Stromal cell of bone marrow (primary cell): ENCODE measurements at regions not wholly inside any gene's neighbourhood (a gene's known extent, or its start where the extent isn't known, plus 50 kb on each side); places are given as distances from the start of the nearest gene placed in this dataset.
"Not testable (repeated sequence)": the region's sequence is repeated elsewhere in the genome, so short reads cannot be mapped to it uniquely, and the experiment has no call there.

Source experiments
- DNase-seq: peaks from one replicate; pipeline ENCODE4 v3.0.0-alpha.2; 2012; ENCODE audit warnings: low read depth

DNA sequence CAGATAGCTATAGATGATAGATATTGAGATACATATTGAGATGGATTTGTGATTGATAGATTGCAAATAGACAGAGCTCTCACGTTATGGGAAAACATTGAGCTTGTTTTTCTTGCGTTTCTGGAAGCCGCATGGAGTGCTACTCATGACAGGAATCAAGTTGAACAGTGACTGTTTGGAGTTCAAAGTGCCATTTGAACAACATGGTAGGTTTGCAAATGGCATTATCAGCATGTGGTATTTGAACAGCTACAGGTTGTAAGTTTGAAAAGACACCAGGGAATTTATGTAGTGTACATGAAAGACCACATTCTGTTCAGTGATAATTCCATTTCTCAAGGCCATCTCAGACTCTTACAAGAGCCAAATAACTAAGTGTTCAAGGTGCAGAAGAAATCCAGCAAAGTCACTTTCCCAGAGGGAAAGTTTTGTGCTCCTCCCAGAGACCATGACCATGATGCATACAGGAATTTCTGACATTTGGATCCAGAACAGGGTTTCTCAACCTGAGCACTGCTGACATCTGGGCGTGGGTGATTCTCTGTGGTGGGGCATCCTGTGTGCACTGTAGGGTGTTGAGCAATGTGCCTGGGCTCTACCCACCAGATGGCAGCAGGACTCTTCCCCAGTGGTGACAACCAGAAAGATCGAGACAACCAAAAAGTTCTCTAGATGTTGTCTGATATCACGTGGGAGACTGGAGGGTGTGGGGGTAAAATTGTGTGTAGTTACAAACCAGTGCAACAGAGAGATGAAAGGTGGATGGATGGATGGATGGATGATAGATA lies 399.1 kb upstream of the AMELY start:
- no peak for DNase-seq

DNA sequence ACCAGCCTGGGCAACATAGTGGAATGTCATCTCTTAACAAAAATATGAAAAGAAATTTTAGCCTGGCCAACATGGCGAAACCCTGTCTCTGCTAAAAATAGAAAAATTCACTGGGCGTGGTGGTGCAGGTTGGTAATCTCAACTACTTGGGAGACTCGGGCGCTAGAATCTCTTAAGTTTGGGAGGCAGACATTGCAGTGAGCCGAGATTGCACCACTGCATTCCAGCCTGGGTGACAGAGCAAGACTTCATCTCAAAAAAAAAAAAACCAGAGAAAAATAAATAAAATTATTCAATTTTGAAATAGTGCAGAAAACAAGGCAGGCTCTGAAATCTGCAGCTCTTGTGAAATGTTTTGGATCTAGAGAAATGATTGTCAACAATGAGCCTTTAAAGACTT lies 397.3 kb upstream of the AMELY start:
- DNase-seq = no peak

DNA sequence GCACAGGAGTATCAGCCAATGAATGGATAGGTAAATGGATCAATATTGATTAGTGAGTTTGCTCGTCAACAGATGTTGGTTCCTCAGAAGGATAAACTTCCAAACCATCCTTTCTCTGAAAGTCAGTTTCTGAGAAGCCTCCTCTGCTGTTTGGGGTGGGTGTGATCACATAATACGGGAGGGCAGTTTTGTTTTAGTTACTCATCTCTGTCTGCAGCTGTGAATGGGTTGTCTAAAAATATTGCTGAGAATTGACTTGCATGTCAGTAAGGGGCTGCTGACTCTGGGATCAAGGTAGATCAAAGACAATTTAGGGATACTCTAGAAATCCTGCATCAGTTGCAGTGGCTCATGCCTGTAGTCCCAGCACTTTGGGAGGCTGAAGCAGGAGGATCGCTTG lies 390.8 kb upstream of the AMELY start:
- DNase-seq = no peak

DNA sequence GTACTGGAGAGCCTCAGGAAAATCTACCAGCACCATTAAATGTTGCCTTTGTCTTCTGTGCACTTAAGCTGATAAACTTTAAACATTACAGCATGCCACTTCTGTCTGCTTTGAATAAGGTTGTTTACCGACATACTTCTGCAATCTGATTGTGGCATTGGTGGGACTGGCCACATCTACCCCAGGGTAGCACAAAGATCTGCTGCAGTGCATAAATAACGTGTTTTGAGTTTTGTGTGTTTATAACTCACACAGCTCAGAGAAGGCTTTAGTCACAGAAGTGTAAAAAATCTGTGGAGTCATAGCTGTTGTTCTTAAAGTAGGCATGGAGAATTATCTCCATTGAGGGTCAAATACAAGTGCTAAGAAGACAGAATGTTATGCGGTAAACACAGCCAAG lies 388.4 kb upstream of the AMELY start:
- DNase-seq = no peak

DNA sequence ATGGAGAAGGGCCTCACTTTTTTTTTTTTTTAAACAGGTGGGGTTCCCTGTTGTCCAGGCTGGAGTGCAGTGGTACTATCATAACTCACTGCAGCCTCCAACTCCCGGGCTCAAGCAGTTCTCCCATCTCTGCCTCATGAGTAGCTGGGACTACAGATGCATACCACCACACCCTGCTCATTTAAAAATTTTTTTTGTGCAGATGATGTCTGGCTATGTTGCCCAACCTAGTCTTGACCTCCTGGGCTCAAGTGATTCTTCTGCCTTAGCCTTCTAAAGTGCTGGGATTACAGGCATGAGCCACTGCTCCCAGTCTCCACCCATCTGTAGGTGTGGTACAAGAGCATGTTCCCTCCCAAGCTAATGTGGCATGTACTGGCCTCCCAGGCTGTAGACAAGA lies 380.6 kb upstream of the AMELY start:
- DNase-seq = no peak

DNA sequence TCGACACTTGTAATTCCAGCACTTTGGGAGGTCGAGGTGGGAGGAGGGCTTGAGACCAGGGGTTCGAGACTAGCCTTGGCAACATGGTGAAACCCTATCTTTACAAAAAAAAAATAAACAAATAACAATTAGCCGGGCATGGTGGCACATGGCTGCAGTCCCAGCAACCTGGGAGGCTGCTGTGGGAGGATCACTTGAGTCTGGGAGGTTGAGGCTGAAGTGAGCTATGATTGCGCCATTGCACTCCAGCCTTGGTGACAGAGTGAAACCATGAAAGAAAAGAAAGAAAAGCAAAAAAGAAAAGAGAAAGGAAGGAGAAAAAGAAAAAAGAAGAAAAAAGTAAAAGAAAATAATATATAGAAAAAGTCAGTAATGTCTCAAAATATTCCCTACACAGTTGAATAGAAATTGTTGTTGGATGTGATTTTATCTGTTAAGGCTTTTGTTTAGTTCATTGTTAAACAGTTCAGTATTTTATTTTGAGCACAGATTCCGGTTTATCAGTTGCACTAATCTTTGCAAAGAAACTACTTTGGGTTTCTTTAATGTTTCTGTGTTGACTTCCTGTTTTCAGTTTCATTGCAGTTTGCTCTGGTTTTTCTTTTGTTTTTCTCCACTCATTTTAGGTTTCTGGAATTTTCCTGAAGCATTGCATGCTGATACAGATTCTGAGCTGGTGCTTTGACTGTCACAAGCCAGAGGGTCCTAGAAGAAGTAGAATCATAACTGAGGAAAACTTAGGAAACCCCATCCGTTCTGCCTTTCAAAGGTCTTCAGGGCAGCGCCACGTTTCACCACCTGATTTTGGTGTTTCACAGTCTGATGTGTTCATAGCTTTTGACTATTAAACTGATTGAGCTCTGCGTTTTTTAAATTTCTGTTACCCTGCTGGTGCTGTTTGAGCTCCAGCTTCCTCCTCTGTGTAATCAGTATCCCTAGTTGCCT lies 378.6 kb upstream of the AMELY start:
- DNase-seq = no peak

DNA sequence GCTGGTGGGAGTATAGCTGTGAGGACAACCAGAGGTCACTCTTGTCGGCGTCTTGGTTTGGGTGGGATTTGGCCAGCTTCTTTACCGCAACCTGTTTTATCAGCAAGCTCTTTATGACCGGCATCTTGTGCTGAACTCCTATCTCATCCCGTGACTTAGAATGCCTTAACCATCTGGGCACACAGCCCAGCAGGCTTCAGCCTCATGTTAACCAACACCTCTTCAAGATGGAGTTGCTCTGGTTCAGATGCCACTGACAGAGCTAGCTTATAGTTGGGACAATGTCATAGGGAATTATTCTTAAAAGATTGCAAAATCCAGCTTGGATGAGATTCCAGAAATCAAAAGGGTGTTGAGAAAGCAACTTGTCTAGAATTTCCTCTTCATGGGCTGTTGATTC lies 377.1 kb upstream of the AMELY start:
- DNase-seq = no peak

DNA sequence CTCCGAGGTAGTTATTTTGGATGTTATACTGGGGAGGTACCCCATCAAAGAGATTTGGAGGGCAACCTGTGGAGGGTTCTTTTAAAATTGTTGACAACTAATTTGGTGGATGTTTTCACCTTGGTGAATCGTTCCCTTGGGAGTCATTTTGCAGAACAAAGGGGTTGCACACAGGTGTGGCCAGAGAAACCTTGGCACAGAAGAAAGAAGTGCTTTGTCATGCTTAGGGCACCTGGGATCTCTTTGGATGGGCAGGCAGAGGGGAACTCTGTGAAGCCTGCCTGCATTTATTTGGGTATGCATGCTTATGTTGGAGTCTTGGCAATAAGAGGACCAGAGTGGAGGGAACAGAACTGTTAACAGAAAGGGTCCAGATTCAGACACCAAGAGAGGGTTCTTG lies 376.4 kb upstream of the AMELY start:
- not testable (repeated sequence) for DNase-seq

DNA sequence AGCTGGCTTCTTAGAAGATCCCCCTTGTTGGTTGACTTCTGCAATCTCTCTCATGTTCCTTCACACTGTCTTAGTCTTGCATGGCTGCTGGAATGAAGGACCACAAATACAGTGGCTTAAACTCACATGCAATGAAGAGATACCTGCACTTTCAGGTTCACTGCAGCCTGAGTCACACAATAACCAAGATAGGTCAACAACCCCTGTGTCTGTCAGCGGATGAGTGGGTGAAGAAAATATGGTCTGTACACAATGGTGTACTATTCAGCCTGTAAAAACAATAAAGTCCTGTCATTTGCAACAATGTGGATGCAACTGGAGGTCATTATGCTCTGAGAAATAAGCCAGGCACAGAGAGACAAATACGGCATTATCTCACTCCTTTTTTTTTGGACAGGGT lies 373.8 kb upstream of the AMELY start:
- DNase-seq = no peak

DNA sequence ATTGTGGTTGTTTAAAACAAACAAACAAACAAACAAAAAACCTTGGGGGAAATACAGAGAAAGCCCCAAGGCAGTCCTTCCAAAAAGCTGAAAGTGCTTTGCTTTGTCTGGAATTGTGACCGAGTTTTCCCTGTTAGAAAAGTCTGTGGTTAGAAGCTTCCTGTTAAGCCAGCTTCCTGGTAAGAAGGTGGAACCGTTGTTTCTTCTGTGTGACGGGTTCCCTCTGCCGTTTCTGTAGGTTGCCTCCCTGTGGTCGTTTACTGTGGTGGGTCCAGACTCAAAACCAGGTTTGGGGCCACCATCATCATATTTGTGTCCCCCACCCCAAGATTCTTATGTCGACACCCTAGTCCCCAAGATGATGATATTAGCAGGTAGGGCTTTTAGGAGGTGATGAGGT lies 371.4 kb upstream of the AMELY start:
- DNase-seq = no peak

DNA sequence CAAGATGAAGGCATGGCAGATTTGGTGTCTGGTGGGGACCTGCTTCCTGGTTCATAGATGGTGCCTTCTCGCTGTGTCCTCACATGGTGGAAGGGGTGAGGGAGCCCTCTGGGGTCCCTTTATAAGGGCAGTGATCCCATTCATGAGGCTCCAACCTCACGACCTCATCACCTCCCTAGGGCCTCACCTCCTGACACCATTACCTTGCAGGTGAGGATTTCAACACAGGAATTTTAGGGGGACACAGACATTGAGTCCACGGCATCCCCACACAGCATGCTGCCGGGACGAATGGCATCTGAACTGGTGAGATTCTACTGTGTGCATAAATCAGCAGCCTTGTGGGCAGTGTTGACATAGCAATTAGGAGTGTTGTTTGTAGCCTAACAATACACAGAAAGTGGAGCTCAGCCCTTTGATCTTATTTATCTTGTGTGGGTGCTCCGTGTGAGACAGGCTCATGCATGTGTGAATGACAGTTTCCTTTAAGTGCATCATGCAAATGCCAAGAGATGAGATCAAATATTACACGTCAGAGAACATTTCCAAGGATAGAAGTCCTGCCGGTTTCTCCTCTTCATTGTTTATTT lies 368.7 kb upstream of the AMELY start:
- DNase-seq = not testable (repeated sequence)

DNA sequence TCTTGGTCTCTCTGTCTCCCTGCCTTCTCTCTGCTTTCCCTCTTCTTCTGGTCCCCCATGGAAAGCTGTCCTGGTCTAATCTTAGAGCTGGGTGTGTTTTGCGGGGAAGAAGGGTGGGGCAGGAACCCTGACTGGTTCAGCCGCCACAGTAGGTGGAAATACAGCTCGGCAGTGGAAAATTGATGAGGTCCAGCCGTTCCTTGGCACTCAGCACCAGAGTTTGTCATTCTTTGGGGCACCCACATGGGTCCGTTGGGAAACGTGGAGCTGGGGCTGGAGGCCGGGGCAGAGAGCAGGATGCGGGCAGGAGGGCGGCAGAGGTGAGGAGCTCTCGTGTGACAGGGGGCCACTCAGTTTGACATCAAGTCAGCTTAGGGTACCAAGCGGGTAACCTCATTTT lies 364.2 kb upstream of the AMELY start:
- no peak for DNase-seq

DNA sequence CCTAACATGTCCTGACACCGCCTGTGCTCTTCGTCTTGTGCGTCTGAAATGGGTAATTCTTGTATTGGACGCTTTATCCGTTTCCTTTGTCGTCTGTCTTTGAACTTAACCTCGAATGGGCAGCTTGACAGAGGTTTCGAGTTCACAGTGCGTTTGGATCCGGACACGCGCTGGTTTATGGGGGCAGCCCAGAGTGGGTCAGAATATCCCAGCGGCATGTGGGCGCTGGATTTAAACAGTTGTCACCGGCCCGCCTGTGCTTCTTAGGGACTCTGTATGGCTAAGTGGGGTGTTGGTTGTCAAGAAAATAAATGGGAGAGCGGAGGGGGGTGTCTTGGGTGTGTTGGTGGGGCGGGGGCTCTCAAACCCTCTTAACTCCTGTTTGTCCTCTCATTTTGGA lies 363.5 kb upstream of the AMELY start:
- DNase-seq = no peak

DNA sequence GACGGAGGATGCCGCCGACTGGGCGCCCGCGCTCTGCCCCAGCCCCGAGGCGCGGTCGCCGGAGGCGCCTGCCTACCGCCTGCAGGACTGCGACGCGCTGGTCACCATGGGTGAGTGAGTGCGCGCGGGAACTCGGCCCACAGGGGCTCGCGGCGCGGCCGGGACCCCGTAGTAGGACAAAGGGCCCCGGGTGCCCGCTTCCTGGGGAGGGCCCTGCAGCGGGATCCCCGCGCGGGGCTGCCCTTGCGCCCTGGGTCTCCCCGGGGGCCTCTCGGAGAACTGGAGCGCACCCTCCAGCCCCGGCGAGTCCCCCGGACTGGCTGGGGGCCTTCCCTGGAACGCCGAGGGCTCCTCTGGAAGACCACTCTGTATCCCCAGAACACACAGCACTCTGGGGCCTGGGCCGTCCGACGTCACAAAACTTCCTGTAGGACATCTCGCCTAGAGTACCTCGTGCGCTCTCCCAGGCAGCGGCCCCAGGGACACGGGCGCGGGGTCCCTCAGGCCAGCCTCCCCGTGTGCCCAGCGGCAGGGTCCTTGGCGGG lies 362.9 kb upstream of the AMELY start:
- DNase-seq = no peak

DNA sequence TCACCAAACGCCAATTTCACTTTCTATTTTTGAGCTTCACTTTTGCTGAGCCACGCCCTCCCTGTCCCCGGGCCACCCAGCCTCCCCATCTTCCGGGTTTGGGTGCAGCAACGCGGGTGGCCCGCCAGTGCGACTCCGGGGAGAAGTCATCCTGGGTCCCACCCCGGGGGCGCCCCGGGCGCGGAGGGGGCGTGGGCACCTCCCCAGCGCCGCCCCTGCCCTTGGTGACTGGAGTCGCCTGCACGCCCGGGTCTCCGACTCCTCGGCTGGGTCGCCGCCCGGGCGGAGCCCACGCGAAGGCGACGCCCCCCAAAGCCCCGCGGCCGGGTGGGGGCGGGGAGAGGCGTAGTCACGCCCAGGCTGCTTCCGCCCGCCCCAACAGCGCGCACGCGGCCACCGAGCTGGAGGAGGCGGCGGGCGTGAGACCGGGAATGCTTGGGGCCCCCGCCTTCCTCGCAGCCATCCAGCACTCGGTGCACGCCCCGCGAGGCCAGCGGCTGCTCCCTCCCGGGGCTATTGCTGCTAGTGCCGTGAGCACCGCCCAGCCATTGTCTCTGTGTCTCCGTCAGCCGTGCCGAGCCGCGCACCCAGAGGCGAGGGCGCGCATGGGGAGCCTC lies 362.1 kb upstream of the AMELY start:
- DNase-seq = no peak

DNA sequence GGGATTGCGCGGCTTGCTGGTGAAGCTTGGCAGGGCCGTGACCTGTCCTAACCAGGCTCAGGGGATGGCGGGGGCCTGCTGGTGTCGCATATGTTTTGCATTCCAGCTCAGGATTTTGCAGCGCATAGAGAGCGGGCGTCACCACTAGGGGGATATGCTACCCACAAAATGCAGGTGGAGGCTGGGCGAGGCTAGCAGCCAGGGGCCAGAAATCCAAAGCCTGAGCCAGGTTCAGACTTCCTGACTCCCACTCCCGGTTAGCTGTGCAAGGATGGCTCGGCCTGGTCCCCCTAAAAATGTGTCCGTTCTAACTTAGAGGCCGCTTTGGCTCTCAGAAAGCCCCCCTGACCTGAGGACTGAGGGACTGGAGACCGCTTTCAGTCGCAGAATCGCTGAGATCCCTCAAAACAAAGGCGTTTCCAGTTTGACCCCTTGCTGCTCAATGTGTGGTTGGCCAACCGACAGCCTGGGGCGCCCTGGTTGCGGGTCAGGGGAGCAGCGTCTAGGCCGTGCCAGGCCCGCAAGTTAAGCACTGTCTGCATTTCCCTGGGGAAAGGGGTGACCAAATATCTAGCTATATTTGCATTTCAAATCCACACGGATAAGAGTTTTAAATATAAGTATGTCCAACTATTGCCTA lies 361.1 kb upstream of the AMELY start:
- DNase-seq = no peak

DNA sequence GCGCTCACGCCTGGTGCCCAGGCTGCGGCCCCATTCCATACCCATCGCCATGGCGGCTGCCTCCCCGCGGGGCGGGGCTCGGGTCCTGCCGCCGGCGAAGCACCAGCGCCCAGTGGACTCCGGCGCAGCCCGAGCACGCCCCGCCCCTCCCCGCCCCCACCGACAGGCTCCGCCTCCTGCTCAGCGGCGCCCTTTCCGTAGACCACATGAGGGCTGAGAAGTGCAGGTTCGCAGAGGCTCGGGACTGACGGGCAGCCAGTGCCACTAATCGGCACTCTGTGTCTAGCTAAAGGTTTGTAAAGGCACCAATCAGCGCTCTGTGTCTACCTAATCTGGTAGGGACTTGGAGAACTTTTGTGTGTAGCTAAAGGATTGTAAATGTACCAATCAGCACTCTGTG lies 352.2 kb upstream of the AMELY start:
- DNase-seq = no peak

DNA sequence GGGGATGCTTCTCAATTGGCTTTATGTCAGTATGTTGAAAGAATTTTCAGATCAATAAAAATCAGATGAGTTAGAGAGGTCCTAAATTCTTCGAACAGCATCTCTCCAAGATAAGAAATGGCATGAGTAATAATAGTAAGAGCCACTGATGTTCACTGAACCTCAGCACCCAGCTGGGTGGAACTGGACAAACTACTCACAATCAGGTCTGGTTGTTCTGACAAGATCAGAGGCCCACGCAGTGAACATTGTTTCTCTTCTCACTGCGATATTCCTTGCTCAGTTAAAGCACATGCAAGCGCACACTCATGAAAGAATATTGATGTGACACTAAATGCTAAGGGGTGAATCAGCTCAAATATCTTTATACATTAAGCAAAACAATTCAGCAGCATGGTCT lies 351.0 kb upstream of the AMELY start:
- no peak for DNase-seq

DNA sequence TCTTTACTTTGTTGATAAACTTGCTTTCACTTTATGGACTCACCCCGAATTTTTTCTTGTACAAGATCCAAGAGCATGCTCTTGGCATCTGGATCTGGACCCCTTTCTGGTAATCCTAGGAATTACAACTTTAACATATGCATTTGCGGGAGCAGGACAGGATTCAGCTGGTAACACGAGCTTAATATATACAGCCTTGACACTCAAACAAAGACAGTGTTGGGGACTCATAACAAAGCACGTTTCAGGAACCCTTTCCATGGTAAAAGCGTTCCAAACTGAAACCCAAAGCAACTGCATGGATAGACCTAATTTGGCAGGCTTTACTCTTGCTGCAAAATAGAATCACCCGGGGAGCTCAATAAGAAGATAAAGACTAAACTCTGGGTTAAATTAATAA lies 349.7 kb upstream of the AMELY start:
- DNase-seq = no peak

DNA sequence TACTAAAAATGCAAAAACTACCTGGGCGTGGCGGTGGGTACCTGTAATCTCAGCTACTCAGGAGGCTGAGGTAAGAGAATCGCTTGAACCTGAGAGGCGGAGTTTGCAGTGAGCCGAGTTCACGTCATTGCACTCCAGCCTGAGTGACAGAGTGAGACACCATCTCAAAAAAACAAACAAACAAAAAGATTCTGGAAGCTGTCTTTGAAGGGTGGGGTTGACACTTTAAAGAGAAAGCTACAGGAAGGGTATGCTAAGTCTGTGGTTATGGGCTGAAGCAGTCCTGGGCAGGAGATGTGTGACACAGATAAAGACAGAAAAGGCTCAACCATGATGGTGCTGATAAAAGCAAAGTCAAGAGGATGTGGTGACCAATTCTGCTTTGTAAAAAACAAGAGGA lies 328.5 kb upstream of the AMELY start:
- no peak for DNase-seq

DNA sequence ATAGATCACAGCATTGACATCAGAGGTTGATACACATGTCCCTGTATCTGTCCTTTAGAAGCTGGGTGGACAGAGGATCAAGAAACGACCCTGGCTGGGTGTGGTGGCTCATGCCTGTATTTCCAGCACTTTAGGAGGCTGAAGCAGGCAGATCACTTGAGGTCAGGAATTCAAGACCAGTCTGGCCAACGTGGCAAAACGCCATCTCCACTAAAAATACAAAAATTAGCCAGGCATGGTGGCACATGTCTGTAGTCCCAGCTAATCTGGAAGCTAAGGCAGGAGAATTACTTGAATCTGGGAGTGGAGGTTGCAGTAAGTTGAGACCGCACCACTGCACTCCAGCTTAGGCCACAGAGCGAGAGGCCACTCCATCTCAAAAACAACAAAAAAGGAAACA lies 300.4 kb upstream of the AMELY start:
- DNase-seq = no peak

DNA sequence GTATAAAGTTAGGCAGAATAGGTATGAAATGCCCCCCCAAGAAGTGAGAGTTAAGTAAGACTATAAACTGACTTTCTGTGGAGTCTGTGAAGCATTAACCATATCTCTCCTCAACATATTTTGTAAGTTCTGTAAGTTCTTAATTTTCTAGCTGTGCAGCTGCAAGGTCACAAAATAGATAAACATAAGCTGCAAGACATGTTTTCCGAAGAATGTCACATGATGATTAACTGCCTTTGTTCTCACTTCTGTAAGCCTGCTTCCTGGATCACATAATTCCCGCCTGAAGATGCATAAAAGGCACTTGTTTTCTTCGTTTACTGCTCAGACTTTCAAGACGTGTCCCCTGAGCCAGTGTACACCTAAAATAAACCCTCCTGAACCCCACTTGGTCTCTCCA lies 292.9 kb upstream of the AMELY start:
- DNase-seq = no peak
